ENCODE measurements at regions not wholly inside any gene's neighbourhood (a gene's known extent, or its start where the extent isn't known, plus 50 kb on each side); places are given as distances from the start of the nearest gene placed in this dataset.

DNA sequence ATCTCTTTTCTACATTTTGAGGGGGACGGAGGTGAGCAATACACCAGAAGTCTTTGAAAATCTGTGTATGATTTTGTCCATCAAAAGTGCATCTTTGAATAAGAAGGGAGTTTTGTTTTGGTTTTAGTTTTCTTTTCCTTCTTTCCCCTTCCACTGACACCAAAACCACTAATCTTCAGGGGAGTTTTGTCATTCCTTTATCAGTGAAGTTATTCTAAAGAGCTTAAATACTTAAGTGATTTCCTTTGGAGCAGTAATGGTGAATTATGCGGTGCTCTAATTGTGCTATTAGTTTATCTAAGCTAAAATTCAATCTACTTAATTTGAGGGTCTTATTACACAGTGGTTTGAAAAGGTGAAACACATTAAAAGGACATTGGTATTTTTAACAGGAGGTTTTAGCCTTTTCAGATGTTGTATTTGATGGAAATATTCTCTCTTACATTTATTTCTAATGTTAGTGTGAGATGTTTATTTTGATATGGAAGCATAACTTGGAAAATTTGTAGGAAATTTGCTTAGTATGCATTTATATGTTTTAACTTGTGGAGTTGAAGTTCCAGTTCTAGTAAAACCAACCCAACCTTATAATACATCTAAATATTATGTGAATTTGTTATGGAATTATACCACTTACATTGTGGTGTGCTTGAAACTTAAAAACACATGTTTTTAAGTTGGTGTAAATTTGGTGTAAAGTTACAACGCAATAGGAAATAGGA is 124.9 kb downstream of the PCDH7 start:
- H3K36me3 Mint-ChIP-seq (ENCODE audit: insufficient read depth, unreplicated experiment), result no peaks in the 10 kb centered on the region
- no peak for DNase-seq
- H3K4me1 Mint-ChIP-seq (ENCODE audit: low read depth, unreplicated experiment), result no peaks in the 10 kb centered on the region
- no peaks in the 10 kb centered on the region for H3K9me3 Mint-ChIP-seq (ENCODE audit: low read depth, unreplicated experiment)
- no peak overlapping the region for H3K4me3 Mint-ChIP-seq (ENCODE audit: low read depth, unreplicated experiment)
- BruUV-seq (replicated peaks), result no TSS peak
- intact Hi-C loops (cut with micrococcal nuclease; ENCODE audit: unreplicated experiment), result no loop called here
- TF ChIP-seq, protein P1, sequence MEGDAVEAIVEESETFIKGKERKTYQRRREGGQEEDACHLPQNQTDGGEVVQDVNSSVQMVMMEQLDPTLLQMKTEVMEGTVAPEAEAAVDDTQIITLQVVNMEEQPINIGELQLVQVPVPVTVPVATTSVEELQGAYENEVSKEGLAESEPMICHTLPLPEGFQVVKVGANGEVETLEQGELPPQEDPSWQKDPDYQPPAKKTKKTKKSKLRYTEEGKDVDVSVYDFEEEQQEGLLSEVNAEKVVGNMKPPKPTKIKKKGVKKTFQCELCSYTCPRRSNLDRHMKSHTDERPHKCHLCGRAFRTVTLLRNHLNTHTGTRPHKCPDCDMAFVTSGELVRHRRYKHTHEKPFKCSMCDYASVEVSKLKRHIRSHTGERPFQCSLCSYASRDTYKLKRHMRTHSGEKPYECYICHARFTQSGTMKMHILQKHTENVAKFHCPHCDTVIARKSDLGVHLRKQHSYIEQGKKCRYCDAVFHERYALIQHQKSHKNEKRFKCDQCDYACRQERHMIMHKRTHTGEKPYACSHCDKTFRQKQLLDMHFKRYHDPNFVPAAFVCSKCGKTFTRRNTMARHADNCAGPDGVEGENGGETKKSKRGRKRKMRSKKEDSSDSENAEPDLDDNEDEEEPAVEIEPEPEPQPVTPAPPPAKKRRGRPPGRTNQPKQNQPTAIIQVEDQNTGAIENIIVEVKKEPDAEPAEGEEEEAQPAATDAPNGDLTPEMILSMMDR (IDR thresholded peaks at IDR 0.05; ENCODE audit: unreplicated experiment), result no peak
- H3K27me3 Mint-ChIP-seq (ENCODE audit: unreplicated experiment), result no peaks in the 10 kb centered on the region
- no peak overlapping the region for H3K27ac Mint-ChIP-seq (ENCODE audit: unreplicated experiment)
- CTCF ChIA-PET, result no interaction called here

DNA sequence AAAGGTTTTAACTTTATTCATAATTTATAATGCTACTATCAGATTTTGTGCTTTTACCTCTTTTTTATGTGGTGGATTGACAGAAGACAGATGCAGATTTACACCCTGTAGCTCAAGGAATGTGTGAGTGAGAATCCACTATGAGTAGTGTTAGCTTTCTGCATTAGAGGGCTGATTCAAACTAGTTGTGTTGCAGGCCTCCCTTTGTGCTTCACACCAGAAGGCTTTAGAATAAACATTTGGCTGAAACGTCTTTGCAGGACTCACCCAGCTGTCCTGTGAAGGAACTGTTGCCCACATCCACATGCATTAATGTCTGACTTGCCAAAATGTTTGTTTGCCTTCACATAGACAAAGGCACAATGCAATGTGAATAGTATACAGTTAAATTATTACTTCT is 127.0 kb downstream of the PCDH7 start:
- Mint-ChIP-seq H3K27me3 (ENCODE audit: unreplicated experiment) (no peaks in the 10 kb centered on the region), H3K4me3 (ENCODE audit: low read depth, unreplicated experiment) (no peak overlapping the region), H3K36me3 (ENCODE audit: insufficient read depth, unreplicated experiment) (no peaks in the 10 kb centered on the region), H3K4me1 (ENCODE audit: low read depth, unreplicated experiment) (no peaks in the 10 kb centered on the region), H3K27ac (ENCODE audit: unreplicated experiment) (no peak overlapping the region), H3K9me3 (ENCODE audit: low read depth, unreplicated experiment) (no peaks in the 10 kb centered on the region)
- no TSS peak for BruUV-seq (replicated peaks)
- TF ChIP-seq, protein P1 (IDR thresholded peaks at IDR 0.05; ENCODE audit: unreplicated experiment), result no peak
- intact Hi-C loops (cut with micrococcal nuclease; ENCODE audit: unreplicated experiment), result no loop called here
- no peak for DNase-seq
- CTCF ChIA-PET, result no interaction called here

DNA sequence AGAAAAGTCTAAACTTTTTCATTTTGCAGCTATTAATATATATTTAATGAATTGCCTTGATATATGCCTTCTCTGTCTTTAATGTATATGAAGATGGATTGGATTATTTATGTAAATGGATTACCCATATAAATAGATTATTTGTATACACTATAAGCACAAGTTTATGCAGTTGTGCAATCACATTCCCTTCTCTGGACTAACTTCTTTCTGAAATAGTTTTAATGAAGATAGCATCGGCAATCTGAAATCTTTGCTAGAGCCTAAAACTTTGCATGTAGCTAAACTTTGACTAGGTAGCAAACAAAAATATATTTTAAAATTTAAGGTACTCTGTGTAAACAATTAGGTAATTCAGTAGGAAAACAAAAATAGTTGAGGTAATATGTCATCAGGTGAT is 127.8 kb downstream of the PCDH7 start:
- H3K9me3 Mint-ChIP-seq (ENCODE audit: low read depth, unreplicated experiment), result no peaks in the 10 kb centered on the region
- BruUV-seq (replicated peaks), result no TSS peak
- intact Hi-C loops (cut with micrococcal nuclease; ENCODE audit: unreplicated experiment), result no loop called here
- no peaks in the 10 kb centered on the region for H3K4me1 Mint-ChIP-seq (ENCODE audit: low read depth, unreplicated experiment)
- H3K36me3 Mint-ChIP-seq (ENCODE audit: insufficient read depth, unreplicated experiment), result no peaks in the 10 kb centered on the region
- TF ChIP-seq, protein P1 (IDR thresholded peaks at IDR 0.05; ENCODE audit: unreplicated experiment), result no peak
- CTCF ChIA-PET, result no interaction called here
- no peak overlapping the region for H3K4me3 Mint-ChIP-seq (ENCODE audit: low read depth, unreplicated experiment)
- H3K27me3 Mint-ChIP-seq (ENCODE audit: unreplicated experiment), result no peaks in the 10 kb centered on the region
- no peak for DNase-seq
- H3K27ac Mint-ChIP-seq (ENCODE audit: unreplicated experiment), result no peak overlapping the region

DNA sequence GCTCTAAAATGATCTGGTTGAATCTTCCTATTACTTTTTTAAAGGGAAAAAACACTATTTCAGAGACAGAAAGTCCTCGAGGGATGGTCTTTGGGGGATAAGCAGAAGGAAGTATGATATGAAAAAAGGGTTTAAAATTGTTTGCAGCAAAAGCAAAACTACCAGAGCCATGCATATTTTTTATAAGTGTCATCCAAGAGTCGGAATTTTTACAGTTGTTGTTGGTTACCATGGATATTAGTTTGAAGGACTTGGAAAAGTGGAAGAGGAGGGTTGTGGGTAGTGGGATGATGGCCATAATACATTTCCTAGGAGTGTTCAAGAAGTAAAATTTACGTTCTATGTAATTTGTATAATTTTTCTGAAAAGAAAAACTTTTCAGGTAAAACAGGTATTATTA is 134.4 kb downstream of the PCDH7 start:
- no peaks in the 10 kb centered on the region for H3K9me3 Mint-ChIP-seq (ENCODE audit: low read depth, unreplicated experiment)
- H3K4me3 Mint-ChIP-seq (ENCODE audit: low read depth, unreplicated experiment), result no peak overlapping the region
- no peaks in the 10 kb centered on the region for H3K36me3 Mint-ChIP-seq (ENCODE audit: insufficient read depth, unreplicated experiment)
- CTCF ChIA-PET, result no interaction called here
- no peaks in the 10 kb centered on the region for H3K27me3 Mint-ChIP-seq (ENCODE audit: unreplicated experiment)
- TF ChIP-seq, protein P1 (IDR thresholded peaks at IDR 0.05; ENCODE audit: unreplicated experiment), result no peak
- H3K4me1 Mint-ChIP-seq (ENCODE audit: low read depth, unreplicated experiment), result no peaks in the 10 kb centered on the region
- no TSS peak for BruUV-seq (replicated peaks)
- H3K27ac Mint-ChIP-seq (ENCODE audit: unreplicated experiment), result no peak overlapping the region
- no peak for DNase-seq
- intact Hi-C loops (cut with micrococcal nuclease; ENCODE audit: unreplicated experiment), result no loop called here

All from Calu3 (cell line).